Adrenal gland (tissue), 5 donors: ENCODE measurements at regions not wholly inside any gene's neighbourhood (a gene's known extent, or its start where the extent isn't known, plus 50 kb on each side); places are given as distances from the start of the nearest gene placed in this dataset.

Experiments used
- CTCF ChIP-seq, 6 experiments: fragments of 450-650 bp in 4 of 6; fragments of 200-600 bp in 2 of 6; sonication (generic) in 1 of 6; IDR thresholded peaks; 1 replicate in 5 of 6; 2 replicates in 1 of 6; pipeline versions ENCODE4 v1.5.1 to v1.8.0; 2016 to 2021; ENCODE audit warnings: antibody characterized with exemption in 6 of 6, mild to moderate bottlenecking in 2 of 6, moderate library complexity in 1 of 6
- POLR2A ChIP-seq, 2 donors: fragments of 450-650 bp; IDR thresholded peaks; one replicate each; pipeline ENCODE4 v1.6.1; 2017; ENCODE audit warnings: antibody characterized with exemption in 2 of 2, mild to moderate bottlenecking in 2 of 2, moderate library complexity in 1 of 2
- donor health status: DM: no; HTN: no; CAD: no.

DNA sequence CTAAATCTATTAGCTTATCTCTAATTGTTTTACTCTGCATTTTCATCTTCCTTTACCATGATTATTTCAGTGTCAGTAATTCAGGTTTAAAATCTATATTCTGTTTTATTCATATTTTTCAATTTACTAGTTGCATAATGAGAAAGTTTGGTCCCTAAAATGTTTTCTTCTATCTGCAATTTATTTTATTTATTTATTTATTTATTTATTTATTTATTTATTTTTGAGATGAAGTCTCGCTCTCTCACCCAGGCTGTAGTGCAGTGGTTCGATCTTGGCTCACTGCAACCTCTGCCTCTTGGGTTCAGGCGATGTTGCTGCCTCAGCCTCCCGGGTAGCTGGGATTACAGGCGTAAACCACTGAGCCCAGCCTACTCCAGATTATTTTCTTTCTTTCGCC, 1597.3 kb downstream of the CDH8 start:
- no peak for TF ChIP-seq POLR2A (IDR thresholded peaks at IDR 0.05)
- TF ChIP-seq CTCF (IDR thresholded peaks at IDR 0.05) = no peak
